H7 (cell line): ENCODE measurements at regions not wholly inside any gene's neighbourhood (a gene's known extent, or its start where the extent isn't known, plus 50 kb on each side); places are given as distances from the start of the nearest gene placed in this dataset.

Experiments
- DNase-seq: peaks from one replicate; pipeline ENCODE4 v3.0.0; 2012
- H3K27me3 ChIP-seq: 2 replicates; pipeline ENCODE4 v1.6.0; 2011; ENCODE audit warnings: mild to moderate bottlenecking, low read length; ENCODE audit not compliant: control insufficient read depth, insufficient read depth
- H3K36me3 ChIP-seq: replicated peaks from 2 replicates; pipeline ENCODE4 v1.5.1; 2011; ENCODE audit warnings: low read length; ENCODE audit not compliant: control insufficient read depth, insufficient read depth
- H3K4me3 ChIP-seq: 2 replicates; pipeline ENCODE4 v1.5.1; 2011; ENCODE audit warnings: low read depth, mild to moderate bottlenecking, control low read depth, low read length, moderate library complexity; ENCODE audit not compliant: insufficient read depth

DNA sequence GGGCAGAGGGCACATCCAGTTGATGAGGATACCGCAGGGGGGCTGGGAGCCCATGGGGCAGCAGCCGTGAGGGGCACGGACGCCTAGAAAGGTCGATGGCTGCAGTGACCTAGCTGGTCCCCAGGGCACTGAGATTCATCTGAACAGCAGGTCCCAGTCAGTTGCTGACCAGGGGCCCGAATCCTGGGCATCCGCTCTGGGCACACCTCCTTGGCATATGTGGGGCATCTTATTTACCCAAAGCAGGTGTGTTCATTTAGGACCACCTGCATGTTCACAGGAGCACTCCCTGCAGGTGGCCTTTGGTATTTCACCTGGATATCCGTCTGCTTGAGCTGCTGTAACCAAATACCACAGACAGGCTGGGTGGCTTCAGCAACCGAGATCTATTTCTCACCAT lies 72.0 kb upstream of the ODC1 start:
- Histone ChIP-seq H3K27me3 (no peaks in the 10 kb centered on the region), H3K4me3 (no peak overlapping the region), H3K36me3 (no peaks in the 10 kb centered on the region)
- DNase-seq, result peak; percentile 82

DNA sequence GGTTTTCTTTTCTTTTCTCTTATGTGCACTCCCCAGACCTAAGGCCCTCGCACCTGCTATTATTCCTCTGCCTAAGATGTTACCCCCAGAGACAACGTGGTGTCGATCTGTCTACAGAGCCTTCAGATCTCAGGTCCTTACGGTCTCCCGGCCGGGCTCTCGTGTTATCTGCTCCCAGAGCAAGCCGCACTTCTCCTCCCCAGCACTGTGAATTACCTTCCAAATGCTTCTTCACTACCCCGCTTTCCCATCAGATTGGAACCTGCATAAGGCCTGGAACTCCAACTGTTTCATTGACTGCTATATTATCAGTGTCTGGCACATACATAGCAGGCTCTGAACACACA lies 71.2 kb upstream of the ODC1 start:
- H3K36me3 ChIP-seq, result no peaks in the 10 kb centered on the region
- no peak overlapping the region for H3K4me3 ChIP-seq
- no peaks in the 10 kb centered on the region for H3K27me3 ChIP-seq
- DNase-seq, result no peak

DNA sequence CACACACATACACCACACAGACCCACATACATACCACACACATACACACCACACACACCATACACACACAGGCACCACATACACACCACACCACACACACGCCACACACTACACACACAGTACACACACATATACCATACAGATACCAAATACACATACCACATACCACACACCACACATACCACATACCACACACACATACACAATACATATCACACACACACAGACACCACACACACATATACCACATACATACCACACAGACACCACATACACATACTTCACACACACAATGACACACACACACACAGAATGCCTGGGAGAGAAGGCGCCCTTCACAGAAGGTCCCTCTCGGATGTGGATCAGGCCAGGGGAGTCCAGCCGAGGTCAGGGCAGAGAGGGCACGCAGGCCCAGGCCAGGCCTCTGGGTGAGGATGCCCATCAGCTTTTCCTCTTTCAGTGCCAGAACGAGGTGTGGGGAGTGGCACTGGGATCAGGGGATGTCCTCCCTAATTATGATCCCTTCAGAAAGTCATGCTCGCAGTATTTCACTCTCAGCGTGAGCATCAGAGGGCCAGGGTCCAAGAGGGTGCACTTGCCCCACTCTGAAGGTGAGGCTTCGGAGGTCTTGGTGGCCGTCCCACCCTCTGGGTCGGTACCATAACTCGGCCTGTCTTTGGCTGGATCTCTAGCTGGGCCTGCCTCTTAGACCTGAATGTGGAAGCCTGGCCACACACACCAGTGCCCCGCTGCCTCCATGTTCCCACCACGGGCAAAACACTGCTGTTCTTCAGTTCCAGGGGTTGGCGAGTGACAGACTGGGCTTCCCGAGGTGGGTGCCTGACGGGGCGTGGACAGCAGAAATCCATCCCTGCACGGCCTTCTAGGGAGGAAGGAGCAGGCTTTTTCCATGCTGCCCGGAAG lies 70.6 kb upstream of the ODC1 start:
- Histone ChIP-seq H3K36me3 (no peaks in the 10 kb centered on the region), H3K4me3 (no peak overlapping the region), H3K27me3 (no peaks in the 10 kb centered on the region)
- DNase-seq, result peak; percentile 31

DNA sequence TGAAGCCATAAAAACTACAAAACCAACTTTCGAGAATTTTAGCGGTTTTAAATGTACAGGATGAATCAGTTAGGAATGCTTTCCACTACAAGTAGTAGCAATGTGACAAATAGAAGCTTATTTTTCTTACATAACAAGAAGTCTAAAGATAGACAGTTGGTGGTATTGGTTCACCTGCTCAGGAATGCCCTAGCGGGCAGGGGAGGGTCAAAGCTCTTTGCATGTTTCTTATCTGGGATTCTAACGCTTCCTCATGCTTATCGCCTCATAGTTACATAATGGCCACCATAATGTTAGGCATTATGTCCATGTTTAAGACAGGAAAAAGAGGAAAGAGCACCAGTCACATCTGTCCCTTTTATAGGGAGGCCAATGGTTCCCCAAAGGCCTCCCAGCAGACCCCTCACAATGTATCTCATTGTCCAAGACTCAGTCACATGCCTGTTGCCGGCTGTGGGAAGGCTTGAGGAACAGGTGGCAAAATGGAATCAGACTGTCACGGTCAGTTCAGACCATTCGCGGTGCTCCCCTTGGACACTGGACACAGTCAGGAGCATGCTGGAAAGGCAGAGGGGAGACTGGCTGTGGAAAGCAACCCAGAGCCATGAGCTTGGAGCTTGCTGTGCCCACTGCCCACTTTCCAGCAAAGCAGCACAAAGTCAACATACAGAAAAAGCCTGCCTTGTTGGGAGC lies 69.4 kb upstream of the ODC1 start:
- Histone ChIP-seq H3K27me3 (no peaks in the 10 kb centered on the region), H3K36me3 (no peaks in the 10 kb centered on the region), H3K4me3 (no peak overlapping the region)
- DNase-seq, result peak; percentile 7

DNA sequence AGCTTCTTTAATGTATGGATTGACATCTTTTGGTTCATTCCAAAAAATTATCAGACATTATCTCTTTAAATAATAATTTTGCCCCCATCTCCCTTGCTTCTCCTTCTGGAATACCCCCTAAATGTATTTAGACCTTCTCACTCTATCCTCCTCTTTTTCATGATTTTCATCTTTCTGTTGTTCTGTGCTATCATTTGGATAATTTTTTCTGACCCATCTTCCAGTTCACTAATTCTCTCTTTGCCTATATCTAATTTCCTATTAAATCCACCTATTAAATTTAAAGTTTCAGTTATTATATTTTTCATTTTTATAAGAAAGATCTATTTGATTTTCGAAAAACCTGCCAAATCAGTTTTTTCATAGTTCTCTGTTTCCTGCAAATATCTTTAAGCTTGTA lies 67.8 kb upstream of the ODC1 start:
- no peak overlapping the region for H3K4me3 ChIP-seq
- no peaks in the 10 kb centered on the region for H3K36me3 ChIP-seq
- no peaks in the 10 kb centered on the region for H3K27me3 ChIP-seq
- DNase-seq, result no peak

DNA sequence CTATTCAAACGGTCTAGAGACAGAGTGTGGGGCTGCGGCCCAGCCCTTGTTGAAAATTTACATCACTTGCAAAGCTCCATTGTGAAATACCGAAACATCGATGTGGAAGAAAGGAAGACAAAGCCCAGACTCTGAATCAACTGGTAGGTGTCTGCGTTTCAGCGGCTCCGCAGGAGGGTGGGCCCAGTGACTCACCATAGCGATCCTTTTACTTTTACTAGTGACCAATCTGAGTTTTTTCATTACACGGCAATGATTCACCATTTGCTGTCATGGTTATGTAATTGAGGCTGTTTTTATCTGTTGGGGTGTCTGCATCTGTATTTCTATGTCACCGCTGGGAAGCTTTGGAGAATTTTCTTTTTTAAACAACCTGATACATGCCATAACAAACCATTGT lies 66.6 kb upstream of the ODC1 start:
- H3K27me3 ChIP-seq, result no peaks in the 10 kb centered on the region
- peak; percentile 13 for DNase-seq
- no peaks in the 10 kb centered on the region for H3K36me3 ChIP-seq
- no peak overlapping the region for H3K4me3 ChIP-seq

DNA sequence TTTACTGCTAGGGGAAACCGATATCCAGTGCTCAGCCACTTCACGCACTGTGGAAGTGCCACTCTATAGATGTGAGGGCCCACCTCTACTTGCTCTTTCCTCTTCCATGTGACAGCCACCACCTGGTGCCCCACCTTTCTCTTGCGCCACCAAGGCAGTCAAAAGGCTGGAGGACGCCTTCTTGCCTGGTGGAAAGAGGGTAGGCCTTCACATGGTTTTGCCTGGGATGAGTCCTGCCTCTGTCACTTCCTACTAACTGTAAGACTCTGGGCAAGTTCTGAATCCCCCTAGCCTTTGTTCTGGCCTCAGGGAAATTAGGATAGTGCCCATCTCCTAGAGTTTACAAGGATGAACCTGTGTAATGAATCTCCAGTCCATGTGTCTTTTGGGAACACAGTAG lies 66.1 kb upstream of the ODC1 start:
- no peak for DNase-seq
- Histone ChIP-seq H3K4me3 (no peak overlapping the region), H3K36me3 (no peaks in the 10 kb centered on the region), H3K27me3 (no peaks in the 10 kb centered on the region)

DNA sequence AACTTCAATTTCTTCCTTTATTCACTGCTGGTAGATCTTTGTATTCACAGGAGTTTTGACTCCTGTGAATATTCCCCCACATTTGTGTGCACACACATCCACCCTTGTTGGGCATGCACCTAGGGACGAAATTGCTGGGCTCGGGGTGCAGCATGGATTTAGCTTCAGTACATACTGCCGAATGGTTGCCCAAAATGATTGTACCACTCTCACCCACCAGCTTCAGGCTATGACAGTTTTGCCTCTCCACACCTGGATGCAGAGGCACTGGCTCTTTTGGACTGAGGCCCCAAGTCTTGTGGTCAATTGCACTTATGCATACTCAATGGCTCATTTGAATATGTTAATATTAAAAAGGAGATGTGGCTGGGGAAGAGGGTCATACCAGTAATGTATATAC lies 65.1 kb upstream of the ODC1 start:
- H3K4me3 ChIP-seq, result no peak overlapping the region
- no peak for DNase-seq
- H3K27me3 ChIP-seq, result no peaks in the 10 kb centered on the region
- no peaks in the 10 kb centered on the region for H3K36me3 ChIP-seq

DNA sequence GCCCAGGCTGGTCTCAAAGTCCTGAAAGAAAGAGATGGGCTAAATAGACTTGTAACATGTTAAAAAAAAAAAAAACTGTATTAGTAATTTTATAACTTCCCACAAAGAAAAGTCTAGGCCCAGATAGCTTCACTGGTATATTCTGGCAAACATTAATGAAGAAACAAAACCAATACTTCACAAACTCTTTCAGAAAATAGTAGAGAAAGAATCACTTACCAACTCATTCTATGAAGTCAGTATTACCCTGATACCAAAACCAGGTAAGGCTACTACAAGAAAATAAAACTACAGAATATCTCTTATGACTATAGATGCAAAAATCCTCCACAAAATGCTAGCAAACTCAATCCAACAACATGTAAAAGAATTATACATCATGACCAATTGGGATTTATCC lies 59.9 kb upstream of the ODC1 start:
- Histone ChIP-seq H3K4me3 (no peak overlapping the region), H3K36me3 (no peaks in the 10 kb centered on the region), H3K27me3 (no peaks in the 10 kb centered on the region)
- DNase-seq, result no peak

DNA sequence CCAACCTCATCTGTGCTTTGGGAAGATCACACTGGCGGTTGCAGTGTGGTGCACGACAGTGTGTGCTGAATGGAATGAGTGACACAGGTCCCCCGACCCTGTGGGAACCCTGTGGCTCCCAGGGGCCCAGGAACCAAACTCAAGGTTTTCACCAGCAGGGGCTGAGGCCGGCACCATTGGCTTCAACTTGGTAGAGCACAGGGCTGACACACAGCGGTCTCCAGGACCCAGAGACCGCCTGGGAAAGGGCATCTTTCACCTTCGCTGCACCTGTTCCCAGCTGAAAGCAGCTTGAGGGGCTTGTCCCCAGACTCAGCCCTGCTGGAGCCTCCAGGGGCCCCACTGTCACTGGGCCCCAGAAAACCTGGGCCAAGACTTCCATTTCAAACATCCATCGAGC lies 59.0 kb upstream of the ODC1 start:
- no peaks in the 10 kb centered on the region for H3K36me3 ChIP-seq
- peak; percentile 48 for DNase-seq
- H3K27me3 ChIP-seq, result no peaks in the 10 kb centered on the region
- H3K4me3 ChIP-seq, result no peak overlapping the region

DNA sequence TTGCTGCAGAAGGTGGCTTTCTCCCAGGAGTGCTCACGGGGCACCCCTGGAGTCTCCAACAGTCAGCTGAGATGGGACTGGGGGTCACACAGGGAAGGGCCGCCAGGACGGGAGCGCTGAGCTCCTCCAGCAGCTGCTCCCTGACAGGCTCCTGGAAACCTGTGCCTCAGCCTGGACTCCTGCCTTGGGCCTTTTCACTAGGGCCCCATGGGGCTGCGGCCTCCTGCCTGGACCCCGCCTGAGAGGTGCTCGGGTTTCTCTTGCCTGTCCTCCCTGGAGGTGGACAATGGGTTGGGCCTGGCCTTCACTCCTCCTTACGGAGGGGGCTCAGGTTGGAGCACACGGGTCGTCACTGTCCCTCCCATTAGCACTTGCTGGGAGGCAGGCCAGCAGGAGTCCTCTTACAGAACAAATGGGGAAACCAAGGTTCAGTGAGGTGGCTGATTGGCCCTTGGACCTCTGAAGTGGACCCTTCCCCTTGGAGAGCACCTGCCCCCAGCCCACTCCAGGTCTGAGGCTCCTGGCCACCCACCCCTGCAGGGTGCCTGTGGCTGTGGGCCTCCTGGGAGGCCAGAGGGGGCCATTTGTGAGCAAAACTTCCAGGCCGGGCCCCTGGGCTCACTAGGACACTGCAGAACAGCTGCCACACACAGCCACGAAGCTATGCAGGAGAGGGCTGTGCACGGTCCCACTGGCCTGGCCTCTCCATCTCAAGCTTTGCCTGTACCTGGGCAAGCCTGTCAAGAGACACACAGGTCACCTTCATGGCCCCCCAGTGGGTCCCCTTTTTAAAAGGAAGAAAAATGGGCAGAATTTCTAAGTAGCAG lies 57.1 kb upstream of the ODC1 start:
- peak; percentile 53 for DNase-seq
- no peaks in the 10 kb centered on the region for H3K27me3 ChIP-seq
- no peaks in the 10 kb centered on the region for H3K36me3 ChIP-seq
- H3K4me3 ChIP-seq, result no peak overlapping the region

DNA sequence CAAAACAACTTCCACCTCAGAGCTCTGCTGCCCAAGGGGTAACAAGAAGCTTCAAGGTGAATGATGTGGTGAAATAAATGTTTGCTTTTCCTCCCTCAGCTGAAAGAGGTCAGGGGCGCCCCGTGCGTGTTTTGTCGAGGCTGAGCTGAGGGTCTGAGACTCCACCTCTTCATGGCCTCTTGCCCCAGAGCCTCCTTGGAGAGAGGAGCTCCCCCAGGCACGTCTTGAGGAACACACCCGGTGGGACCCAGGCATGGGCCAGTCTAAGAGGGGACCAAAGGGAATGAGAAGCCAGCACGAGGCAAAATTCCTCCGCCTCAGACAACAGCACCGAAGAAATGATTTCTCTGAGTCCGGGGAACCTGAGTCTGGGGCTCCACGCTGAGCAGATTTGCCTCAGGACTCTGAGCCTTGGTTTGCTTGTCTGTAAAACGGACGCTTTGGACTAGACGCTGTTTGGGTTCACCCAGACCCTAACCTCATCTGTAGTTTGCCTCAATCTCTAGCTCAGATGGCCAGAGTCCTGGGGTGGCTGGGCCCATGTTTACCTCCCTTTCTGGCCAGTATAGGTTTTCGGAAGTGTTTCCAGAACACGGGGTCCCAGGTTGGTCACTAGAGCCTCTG lies 56.4 kb upstream of the ODC1 start:
- Histone ChIP-seq H3K36me3 (no peaks in the 10 kb centered on the region), H3K27me3 (no peaks in the 10 kb centered on the region), H3K4me3 (no peak overlapping the region)
- peak; percentile 45 for DNase-seq

DNA sequence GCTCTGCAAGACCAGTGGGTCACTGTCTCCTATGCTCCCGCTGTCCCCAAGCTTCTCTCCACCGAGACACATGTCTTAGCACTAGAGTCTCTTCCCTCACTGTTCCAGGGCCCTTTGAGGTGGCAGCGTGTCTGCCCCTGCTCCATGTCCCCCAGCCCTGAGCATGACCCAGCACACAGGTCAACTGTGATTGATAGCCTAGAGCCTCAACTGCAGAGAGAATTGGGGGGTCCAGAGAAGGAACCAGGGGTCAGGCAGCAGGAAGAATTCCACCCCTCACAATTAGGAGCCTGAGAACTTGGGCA lies 54.6 kb upstream of the ODC1 start:
- H3K36me3 ChIP-seq, result no peaks in the 10 kb centered on the region
- DNase-seq, result no peak
- H3K27me3 ChIP-seq, result no peaks in the 10 kb centered on the region
- no peak overlapping the region for H3K4me3 ChIP-seq

DNA sequence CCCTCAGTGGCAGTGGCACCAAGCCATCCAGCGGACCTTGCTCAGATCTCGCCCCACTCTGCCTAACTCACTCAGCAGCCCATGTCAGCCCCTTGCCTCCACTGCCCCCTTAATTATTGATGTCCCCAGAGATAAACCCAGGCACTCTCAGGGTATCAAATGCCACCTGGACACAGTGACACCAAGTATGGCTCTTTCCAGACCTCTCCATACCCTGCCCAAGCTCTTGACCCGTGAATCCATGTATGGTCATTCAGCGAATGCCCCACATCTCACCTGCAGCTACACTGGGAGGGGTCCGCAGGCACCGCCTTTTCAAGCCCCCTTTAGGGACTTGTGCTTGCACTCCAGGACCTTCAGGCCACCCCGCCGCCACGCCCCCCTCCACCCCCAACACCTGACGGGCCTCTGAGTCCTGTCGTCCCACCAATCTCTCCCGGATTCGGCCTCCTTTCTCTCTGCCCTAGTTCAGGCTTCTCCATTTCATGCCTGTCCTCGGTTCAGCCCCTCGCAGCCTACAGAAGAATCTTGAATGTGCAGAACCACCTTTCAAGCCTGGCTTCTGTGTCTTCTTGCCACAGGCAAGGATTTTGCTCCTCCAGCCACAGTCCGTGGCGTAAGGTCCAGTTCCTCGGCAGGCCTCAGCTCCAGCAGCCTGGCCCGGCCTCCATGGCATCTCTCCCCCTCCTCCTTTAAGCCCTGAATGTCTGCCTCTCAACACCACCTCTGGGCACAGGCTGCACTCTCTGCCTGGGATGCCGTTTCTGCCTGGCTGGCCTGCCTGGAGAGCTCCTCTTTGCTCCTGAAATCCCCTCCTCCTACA lies 54.1 kb upstream of the ODC1 start:
- no peaks in the 10 kb centered on the region for H3K36me3 ChIP-seq

More for the DNA sequence above, 54.1 kb upstream of the ODC1 start:
- H3K27me3 ChIP-seq, result no peaks in the 10 kb centered on the region
- H3K4me3 ChIP-seq, result no peak overlapping the region
- peak; percentile 49 for DNase-seq
